Prostate gland (tissue), 2 donors: ENCODE measurements at regions not wholly inside any gene's neighbourhood (a gene's known extent, or its start where the extent isn't known, plus 50 kb on each side); places are given as distances from the start of the nearest gene placed in this dataset.

ENCODE experiments used
- POLR2A ChIP-seq: fragments of 450-650 bp; IDR thresholded peaks from one replicate; pipeline ENCODE4 v1.6.1; 2016; ENCODE audit warnings: antibody characterized with exemption, mild to moderate bottlenecking
- POLR2AphosphoS5 ChIP-seq: sonication (generic); formaldehyde crosslinking; IDR thresholded peaks from one replicate; pipeline ENCODE4 v1.6.1; 2017; ENCODE audit warnings: antibody characterized with exemption
- TF ChIP-seq, protein P1 (sequence below), 4 experiments: fragments of 200-600 bp in 2 of 4; fragments of 450-650 bp in 2 of 4; sonication (generic) in 2 of 4; IDR thresholded peaks; 1 replicate in 3 of 4; 2 replicates in 1 of 4; pipeline ENCODE4 v1.5.1; 2016 to 2019; ENCODE audit warnings: antibody characterized with exemption in 4 of 4, mild to moderate bottlenecking in 2 of 4, moderate library complexity in 2 of 4

DNA sequence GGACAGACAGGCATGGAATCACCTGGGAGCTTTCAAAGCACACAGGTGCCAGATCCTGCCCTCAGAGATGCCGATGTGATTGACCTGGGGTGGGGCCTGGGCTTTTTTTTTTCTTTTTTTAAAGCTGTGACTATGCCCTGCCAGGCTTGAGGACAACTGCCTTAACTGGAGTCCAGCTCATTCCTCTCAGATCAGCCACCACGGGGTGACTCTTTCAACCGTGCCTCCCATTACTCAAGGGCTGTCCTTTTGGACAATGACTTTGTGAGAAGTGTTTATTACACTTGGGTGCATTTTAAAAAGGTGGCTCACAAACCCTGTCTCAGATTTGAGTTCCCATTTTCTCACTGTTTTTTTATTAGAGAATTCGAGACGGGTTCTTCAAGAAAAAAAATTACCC is 57.1 kb upstream of the RALY start:
- TF ChIP-seq POLR2A (no peak), POLR2AphosphoS5 (no peak)
- TF ChIP-seq, protein P1, sequence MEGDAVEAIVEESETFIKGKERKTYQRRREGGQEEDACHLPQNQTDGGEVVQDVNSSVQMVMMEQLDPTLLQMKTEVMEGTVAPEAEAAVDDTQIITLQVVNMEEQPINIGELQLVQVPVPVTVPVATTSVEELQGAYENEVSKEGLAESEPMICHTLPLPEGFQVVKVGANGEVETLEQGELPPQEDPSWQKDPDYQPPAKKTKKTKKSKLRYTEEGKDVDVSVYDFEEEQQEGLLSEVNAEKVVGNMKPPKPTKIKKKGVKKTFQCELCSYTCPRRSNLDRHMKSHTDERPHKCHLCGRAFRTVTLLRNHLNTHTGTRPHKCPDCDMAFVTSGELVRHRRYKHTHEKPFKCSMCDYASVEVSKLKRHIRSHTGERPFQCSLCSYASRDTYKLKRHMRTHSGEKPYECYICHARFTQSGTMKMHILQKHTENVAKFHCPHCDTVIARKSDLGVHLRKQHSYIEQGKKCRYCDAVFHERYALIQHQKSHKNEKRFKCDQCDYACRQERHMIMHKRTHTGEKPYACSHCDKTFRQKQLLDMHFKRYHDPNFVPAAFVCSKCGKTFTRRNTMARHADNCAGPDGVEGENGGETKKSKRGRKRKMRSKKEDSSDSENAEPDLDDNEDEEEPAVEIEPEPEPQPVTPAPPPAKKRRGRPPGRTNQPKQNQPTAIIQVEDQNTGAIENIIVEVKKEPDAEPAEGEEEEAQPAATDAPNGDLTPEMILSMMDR (IDR thresholded peaks at IDR 0.05): no peak
